HG02588 (cell line): ENCODE measurements at regions not wholly inside any gene's neighbourhood (a gene's known extent, or its start where the extent isn't known, plus 50 kb on each side); places are given as distances from the start of the nearest gene placed in this dataset.

Experiments
- ATAC-seq: cut with Tn5 transposase; IDR thresholded peaks from one replicate; pipeline ENCODE4 v1.9.1; 2021; ENCODE audit warnings: mild to moderate bottlenecking, moderate library complexity; ENCODE audit not compliant: unreplicated experiment

DNA sequence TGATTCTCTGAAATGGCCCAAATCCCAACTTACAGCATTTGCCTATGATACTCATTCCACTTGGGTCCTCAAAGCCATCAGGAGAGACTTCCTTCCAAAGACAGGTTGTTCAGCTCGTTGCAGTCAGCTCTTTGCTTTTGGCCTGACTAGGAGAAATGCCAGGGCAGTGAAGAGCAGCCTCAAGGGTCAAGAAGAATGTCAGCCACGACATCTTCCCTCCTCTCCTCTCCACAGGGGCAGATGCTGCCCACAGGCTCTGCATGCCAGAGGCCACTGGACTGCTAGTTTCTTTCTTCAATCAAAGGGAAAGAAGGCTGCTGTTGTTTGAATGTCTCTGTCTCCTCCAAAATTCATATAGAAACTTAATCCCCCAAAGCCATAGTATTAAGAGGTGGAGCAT lies 201.7 kb upstream of the PFN2 start:
- no peak for ATAC-seq

DNA sequence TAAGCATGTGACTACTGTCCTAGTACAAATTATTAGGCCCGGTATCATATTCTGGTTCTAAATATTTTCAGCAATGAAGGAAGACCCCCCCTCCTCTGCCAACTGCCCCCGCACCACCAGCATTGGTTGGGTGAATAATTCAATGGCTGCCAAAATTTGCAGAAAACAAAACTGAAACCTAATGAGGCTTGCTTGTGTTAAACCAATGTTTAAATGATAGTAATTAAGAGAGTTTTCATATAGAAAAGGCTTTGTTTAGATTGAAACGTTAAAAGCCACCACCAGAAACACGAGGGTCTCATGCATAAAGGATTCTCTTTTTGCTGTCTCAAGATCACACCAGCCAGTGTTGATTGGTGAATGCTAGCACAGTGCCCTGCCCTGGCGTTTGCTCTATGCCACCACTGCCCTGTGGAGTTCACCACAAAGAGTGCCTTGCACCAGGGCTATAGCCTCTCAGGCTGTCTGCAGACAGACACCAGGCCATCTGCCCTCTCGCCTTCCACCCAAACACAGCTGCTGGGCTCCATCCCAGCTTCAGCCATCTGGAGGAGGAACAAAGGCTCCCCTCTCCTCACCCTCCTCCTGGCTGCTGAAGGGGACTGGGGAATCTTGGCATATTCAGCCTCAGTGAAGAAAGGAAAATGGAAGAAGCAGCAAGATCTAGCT lies 200.3 kb upstream of the PFN2 start:
- ATAC-seq, result no peak

DNA sequence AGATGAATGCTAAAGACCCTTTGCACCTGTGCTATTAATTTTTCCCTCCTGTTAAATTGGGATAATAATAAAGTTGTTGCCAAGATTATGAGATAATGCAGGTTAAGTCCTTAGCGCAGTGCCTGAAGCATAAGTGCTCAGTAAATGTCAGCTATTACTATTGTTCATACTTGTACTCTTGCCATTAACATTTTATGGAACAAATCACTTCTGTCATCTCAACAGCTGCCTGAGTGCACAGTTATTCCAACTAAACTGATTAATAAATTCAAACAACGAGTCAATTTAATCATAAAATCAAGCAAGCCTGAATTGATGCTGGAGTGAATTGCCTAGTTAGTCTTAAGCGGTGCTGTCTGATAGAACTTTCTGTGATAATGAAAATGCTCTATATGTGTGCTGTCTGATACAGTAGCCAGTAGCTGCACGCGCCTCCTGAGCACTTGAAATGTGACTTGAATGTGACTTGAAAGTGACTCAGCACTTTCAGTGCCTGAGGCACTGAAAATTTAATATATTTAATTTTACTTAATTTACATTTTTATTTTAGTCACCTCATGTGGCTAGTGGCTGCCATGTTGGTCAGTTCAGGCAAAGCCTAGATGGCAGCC lies 198.7 kb upstream of the PFN2 start:
- ATAC-seq, result no peak

DNA sequence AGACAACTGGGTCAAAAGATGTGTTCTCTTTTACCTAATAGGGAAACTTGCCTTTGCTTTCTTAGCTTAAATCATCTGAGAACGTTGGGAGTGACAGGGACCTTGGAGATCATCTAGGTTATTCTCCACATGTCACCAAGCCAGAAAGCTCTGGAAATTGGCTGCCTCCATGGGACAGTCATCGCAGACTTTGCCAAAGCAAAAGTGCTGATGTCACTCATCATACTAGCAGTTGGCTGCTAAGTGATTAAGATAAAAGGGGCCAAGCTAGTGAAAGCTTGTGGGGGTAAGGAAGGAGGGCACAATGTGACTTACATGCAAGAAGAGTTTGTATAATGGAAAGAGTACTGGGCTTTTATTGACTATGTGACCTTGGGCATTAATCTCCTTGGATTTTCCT lies 198.0 kb upstream of the PFN2 start:
- no peak for ATAC-seq

DNA sequence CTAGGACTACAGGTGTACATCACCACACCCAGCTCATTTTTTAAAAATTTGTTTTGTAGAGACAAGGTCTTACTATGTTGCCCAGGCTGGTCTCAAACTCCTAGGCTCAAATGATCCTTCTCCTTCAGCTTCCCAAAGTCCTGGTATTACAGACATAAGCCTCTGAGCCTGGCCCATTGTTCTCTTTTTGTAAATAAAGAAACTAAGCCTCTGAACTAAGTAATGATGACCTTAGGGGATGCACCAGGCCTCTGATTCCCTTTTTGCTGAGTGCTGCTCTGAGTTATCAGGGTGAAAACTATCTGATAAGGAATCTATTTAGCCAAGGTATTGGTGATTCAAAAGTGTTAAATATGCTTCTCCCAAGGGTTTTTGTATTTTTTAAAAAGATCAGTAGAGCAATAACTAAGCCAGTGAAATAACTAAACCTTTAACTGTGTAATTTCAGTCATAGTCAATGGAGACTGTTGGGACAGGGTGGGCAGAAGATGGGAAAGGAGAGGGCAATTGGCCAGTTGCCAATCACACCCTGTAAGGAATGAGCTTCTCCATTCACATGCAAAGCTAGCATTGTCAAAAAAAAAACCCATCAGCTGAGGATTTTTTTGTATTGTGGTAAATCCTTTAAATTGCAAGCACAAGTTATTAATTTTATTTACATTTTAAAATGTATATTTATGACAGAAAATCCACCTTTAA lies 194.8 kb upstream of the PFN2 start:
- ATAC-seq, result no peak

DNA sequence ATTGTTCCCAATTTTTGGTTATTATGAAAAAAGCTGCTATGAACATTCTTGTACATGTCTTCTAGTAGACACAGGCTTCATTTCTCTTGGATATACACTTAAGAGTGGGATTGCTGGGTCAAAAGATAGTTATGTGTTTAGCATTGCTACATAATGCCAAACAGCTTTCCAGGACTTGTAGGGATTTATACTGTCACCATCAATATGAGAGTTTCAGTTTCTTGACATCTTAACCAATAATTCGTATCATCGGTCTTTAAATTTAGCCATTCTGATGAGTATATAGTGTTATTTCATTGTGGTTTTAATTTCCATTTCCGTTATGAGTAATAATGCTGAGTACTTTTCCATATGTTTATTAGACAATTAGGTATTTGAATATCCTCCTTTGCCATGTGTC lies 190.3 kb upstream of the PFN2 start:
- ATAC-seq, result no peak

DNA sequence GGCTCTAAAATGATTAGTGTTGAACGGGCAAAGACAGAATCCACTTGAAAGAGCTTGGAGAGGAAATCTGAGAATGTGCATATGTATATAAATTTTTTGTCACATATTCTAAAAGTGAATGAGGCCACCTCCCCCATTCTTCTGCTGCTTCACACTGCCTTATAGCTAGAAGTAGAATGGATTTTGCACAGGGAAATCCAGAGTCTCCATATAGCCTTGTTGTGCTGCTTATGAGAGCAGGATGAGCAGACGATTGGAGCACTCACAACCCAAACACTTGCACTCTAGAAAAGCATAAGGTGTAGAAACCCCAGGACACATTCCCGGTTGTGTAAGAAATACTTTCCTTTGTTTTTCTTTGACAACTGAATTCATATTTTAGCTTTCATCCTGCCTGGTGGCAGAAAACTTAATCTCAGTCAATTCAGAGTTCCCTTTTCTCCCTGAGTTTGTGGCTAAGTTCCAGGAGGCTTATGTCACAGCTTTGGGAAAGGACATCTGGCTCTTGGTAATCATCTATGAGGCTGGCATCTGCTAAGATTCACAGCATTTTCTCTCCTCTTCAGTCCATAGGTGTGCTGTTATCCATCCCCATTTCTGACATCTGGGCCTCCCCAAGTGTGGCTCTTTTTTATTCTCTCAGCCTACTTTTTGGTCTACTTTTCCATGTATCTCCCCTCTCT lies 188.4 kb upstream of the PFN2 start:
- no peak for ATAC-seq

DNA sequence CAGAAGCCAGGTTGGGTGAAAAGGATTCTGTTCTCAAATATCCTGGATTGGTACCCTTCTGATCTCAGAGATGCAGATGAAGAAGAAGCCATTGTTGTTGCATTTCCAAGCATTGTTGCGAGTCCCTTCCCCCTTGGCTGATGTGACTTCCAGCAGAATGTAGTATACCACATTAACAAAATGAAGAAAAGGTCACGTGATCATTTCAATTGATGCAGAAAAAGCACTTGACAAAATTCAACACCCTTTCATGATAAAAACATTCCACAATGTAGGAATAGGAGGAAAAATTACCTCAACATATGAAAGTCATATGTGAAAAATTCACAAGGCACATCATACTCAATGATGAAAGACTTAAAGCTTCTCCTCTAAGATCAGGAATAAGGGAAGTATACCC lies 181.9 kb upstream of the PFN2 start:
- no peak for ATAC-seq

DNA sequence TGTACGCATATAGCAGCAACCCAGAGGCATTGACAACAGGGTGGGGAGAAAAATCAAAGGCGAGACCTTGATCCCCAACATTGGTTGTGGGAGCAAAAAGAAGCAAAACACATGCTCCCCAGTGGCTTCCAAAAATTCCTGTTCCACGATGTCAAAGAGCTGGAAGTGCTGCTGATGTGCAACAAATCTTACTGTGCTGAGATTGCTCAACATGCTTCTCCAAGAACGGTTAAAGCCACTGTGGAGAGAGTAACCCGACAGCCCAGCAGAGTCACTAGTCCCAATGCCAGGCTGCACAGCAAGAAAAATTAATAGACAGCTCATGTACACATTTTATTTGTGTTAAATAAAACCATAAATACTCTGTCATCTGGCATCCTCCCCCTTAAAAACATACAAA lies 179.9 kb upstream of the PFN2 start:
- no peak for ATAC-seq

DNA sequence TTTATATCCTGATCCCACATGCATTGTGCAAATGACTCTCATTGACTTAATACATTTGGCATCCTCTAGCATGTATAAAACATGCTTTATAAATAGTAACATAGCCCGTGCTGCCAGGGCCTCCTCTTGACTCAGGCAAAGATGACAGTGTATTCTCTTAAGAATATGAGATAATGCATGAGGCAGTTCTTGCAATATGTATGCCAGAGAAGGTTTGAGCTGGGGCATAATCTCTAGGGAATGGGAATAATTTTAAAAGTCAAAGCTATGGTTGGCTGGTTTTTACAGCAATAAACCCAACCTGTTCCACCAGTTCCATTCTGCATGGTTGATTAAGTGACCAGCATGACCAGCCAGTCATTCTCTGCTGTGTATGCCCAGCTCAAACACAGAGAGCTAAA lies 179.0 kb upstream of the PFN2 start:
- ATAC-seq, result no peak

DNA sequence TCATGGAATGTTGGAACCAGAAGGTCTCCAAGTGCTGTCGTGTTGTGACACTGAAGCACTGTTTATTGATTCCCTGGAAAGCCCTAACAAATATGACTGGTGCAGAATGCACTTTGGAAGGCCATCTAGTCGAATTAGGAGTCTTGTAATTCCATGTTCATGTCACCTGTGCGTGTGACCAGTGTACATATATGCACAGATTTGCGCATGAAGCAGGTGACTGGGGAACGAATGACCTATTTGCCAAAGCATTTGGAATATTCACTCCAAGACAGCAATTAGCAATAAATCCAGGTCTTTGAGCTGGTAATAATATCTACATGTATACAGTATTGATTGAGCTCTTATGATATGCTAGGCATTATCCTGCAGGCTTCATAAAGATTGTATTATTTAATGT lies 177.5 kb upstream of the PFN2 start:
- no peak for ATAC-seq

DNA sequence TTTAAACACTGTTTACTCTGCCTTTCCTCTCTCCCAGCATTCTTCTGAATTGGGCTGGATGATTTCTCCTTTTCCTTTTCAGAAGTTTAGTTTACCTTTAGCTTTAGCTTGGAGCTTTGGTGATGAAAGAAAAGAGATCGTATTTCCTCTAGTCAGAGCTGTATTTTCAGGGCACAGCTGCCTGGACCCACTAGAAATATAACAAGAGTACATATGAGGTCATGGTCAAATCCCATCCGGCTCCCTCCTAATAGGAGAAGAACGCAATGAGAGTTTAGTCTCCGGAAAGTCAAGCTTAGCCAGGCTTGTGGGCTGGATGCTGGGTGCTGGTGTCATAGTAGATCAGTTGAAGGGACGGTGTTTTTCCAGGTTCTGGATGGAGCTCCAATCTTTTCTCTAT lies 177.1 kb upstream of the PFN2 start:
- ATAC-seq, result no peak

DNA sequence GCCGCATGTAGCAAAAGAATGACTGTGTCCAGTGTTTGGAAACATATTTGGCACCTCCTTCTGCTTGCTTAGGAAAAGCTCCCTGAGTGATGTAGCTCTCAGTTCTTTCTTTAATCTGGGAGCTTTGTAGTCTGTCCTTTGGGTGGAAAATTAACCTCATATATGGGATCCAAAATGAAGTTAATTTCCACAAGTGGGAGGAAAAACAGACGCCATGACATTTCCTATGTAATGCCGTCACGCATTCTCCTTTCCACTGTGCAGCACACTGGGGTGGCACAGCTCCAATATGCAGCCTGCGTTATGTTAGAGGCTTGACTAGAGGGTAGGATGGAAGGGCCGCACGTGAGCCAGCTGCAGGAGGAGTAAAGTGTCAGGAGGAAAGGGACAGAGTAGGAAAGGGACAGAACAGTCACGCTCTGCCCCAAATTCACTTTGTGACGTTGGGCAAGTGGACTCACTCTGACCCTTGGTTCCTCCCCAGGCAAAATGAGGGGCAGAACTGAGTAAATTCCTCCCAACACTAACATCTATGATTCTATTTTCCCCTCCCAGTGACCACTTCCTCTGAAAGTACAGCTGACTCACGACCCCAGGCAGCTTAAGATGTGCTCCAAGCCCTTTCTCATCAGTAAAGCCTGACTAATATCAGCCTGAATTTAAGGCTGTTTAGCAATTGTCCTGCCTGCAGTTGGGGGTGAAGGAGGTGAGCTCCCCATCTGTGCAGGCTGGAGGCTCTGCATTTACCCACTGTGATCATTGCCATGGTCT lies 176.5 kb upstream of the PFN2 start:
- ATAC-seq, result no peak

DNA sequence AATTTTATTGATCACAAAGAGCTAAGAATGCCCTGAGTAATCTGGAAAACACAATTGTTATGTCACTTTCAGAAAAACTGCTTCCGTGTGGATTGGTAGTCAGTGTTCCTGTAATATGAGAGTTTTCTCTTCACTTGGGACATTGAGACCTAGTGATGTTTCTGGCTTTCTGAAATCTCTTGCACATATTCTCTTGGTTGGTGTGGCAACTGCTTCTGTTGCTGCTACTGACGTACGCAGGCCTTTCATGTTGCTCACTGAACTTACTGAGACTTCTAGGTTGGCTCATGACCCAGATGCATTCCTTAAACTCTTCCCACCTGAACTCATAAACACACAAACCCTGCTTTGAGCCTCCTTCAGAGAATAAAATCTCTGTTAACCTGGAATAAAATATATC lies 175.0 kb upstream of the PFN2 start:
- no peak for ATAC-seq

DNA sequence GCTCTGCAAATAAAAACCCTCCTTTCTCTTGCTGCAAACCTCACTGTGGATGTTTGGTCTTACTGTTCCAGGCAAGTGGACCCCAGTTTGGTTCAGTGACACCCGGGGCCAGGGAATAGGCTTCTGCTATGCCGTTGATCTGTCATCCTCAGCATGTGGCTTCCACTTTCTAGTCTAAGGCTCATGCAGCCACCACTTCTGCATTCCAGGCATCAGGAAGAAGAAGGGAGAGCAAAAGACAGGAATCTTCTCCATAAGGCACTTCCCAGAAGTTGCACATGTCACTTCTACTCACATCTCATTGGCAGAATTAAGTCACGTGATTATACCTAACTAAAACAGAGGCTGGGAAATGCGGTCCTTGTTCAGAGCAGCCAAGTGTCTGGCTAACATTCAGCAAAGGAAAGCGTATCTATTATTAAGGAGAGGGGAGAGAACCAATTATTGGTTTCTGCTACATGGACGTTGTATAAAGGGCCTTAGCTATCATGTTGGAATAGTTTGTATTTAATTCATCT lies 173.6 kb upstream of the PFN2 start:
- ATAC-seq, result no peak

DNA sequence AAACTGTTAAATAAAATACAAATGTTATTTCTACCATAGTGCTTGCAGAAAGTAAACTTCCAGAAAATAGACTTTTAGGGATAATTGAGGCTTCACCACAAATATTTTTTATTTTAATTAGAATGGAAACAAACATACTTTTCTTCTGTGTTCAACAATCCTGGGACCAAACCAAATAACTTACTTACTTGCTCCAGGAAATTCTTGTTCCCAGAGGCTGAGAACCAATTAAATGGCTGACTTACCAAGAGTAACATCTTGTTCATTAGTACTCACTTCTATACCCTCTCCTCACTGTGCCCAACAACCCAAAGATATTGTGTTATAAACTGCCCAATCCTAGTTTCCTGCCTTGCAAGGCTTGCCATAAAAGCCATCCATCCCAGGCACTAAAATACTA lies 172.2 kb upstream of the PFN2 start:
- ATAC-seq, result no peak

DNA sequence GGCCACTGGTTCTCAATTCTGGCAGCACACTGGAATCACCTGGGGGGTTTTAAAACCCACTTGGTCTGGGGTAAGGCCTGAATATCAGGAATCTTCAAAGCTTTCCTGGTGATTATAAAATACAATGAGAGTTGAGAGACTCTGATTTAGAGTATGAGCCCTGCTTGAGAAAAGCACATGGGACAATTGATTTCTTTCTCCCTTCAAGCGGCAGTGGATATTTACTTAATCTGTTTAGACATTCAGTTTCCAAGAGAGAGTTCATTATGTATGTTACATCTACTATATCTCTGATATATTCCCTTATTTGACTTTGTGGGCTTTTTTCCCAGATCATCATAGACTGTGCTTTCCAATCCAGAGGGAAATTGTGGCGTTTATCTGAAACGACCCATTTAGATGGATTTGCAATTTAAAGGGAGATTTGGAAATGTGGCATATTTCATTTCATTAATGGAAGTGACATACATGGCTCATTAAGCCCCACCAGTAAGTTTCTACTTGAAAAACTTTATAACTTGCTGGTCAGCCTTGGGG lies 171.2 kb upstream of the PFN2 start:
- ATAC-seq, result no peak

DNA sequence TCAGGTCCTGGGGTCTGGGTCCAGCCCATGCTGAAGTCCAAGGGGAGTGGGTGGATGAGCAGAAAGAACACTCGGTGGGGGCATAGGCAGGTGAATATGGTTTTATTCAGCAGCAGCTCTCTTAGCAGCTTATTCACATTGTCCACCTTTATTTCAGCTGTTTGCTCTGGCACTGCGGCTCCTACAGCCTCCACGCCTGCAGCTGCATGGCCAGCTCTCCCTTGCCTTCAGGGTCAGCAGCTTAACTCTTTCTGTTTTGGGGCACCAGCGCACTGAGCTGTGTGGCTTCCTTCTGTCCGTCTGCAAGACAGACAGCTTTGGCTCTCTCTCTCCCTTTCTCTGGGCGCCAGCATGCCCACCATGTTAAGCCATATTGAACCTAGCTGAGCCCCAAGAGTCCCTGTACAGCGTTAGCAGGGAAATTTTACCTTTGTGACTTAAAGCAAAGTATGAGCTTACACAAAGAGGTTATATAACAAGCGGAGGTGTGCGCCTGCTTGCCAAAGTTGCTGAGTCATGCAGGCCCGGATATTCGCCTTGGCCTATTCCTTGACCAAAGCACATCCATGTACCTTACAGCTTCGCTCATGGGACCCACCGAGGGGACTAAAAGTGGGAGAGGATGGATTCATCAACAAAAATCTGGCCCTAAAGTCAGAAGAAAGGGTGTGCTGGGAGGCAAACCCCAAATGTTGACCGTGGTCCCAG lies 170.1 kb upstream of the PFN2 start:
- ATAC-seq, result no peak

DNA sequence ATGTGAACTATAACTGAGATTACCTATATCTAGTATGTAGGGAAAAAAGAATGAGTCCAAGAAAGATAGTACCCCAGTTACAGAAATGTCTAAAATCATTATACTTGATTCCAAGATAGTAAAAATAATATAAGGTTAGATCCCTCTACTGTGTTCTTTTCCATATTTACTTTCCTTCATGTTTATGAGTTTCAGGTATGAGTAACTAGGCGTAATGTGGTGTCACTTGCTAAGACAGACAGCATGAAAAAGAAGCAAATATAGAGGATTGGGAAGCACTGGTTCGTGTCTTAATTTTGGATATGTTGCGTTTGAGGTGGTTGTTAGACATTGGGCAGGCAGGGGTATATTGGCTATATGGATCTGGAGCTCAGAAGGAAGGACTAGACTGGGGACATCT lies 168.1 kb upstream of the PFN2 start:
- ATAC-seq, result no peak

DNA sequence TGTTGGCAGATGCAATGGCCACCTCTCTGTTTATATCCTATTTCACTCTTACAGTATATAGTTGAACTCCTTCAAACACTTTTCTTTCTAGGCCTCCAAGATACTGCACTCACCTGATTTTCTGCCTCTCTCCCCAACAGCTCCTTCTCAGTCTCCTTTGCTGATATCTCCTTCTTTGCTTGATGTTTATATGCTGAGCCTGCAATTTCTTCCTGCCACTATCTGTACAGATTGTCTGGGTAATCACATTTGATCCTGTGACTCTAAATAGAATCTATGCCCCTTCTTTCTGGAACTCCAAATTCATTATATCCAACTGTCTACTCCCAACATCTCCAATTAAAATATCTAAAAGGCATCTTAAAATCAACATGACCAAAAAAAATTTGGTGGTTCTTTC lies 165.5 kb upstream of the PFN2 start:
- no peak for ATAC-seq
